GM21390 (cell line): ENCODE measurements at regions not wholly inside any gene's neighbourhood (a gene's known extent, or its start where the extent isn't known, plus 50 kb on each side); places are given as distances from the start of the nearest gene placed in this dataset.

Experiments used
- ATAC-seq: cut with Tn5 transposase; IDR thresholded peaks from one replicate; pipeline ENCODE4 v1.9.1; 2021; ENCODE audit not compliant: unreplicated experiment

GRCh38 chr4:142960867-142961644 is 115.0 kb upstream of the INPP4B start:
- no peak for ATAC-seq

GRCh38 chr4:142961866-142962265 is 115.8 kb upstream of the INPP4B start:
- ATAC-seq: peak; percentile 51

GRCh38 chr4:142974328-142974727 is 128.2 kb upstream of the INPP4B start:
- ATAC-seq: no peak

GRCh38 chr4:142975618-142976017 is 129.5 kb upstream of the INPP4B start:
- no peak for ATAC-seq

- no peak for ATAC-seq
Observed at GRCh38 chr4:142976482-142976881, 130.4 kb upstream of the INPP4B start.

- no peak for ATAC-seq
Observed at GRCh38 chr4:142977182-142977581, 131.1 kb upstream of the INPP4B start.

- no peak for ATAC-seq
Observed at GRCh38 chr4:142983065-142983464, 137.0 kb upstream of the INPP4B start.

GRCh38 chr4:142983589-142983988 is 137.5 kb upstream of the INPP4B start:
- no peak for ATAC-seq

- no peak for ATAC-seq
Observed at GRCh38 chr4:142984871-142985585, 138.9 kb upstream of the INPP4B start.

- ATAC-seq: no peak
Observed at GRCh38 chr4:143016171-143016570, 168.5 kb upstream of the USP38 start.

- no peak for ATAC-seq
Observed at GRCh38 chr4:143017210-143017609, 167.5 kb upstream of the USP38 start.

GRCh38 chr4:143019351-143019750 is 165.4 kb upstream of the USP38 start:
- no peak for ATAC-seq

- ATAC-seq: peak; percentile 81
Observed at GRCh38 chr4:143021384-143021783, 163.3 kb upstream of the USP38 start.

- ATAC-seq: peak; percentile 20
Observed at GRCh38 chr4:143023239-143023918, 161.3 kb upstream of the USP38 start.

- peak; percentile 35 for ATAC-seq
Observed at GRCh38 chr4:143025081-143025704, 159.5 kb upstream of the USP38 start.

- no peak for ATAC-seq
Observed at GRCh38 chr4:143026459-143027170, 158.1 kb upstream of the USP38 start.

- ATAC-seq: no peak
Observed at GRCh38 chr4:143035661-143036060, 149.1 kb upstream of the USP38 start.

GRCh38 chr4:143036443-143036842 is 148.3 kb upstream of the USP38 start:
- ATAC-seq: no peak

GRCh38 chr4:143046454-143046853 is 138.3 kb upstream of the USP38 start:
- no peak for ATAC-seq

GRCh38 chr4:143046906-143047305 is 137.8 kb upstream of the USP38 start:
- ATAC-seq: no peak

GRCh38 chr4:143054971-143055370 is 129.7 kb upstream of the USP38 start:
- ATAC-seq: no peak
